HAP-1 (cell line): ENCODE measurements at regions not wholly inside any gene's neighbourhood (a gene's known extent, or its start where the extent isn't known, plus 50 kb on each side); places are given as distances from the start of the nearest gene placed in this dataset.
"Not testable (repeated sequence)": the region's sequence is repeated elsewhere in the genome, so short reads cannot be mapped to it uniquely, and the experiment has no call there.

Experiments used
- DNase-seq, 2 experiments: peaks; one replicate each; pipeline ENCODE4 v3.0.0-alpha.2; 2016 to 2020; ENCODE audit warnings: low spot score in 2 of 2
- H3K27me3 ChIP-seq: fragments of 250-450 bp; sonication (Bioruptor Pico); 2 replicates; pipeline ENCODE4 v1.5.1; 2020; ENCODE audit warnings: low read depth, mild to moderate bottlenecking, moderate library complexity
- H3K36me3 ChIP-seq: fragments of 250-450 bp; sonication (Bioruptor Pico); replicated peaks from 2 replicates; pipeline ENCODE4 v1.5.1; 2020; ENCODE audit warnings: mild to moderate bottlenecking
- H3K4me1 ChIP-seq: fragments of 250-450 bp; sonication (Bioruptor Pico); 2 replicates; pipeline ENCODE4 v1.5.1; 2020; ENCODE audit warnings: mild to moderate bottlenecking
- H3K4me3 ChIP-seq: fragments of 250-450 bp; sonication (Bioruptor Pico); 2 replicates; pipeline ENCODE4 v1.5.1; 2020; ENCODE audit warnings: mild to moderate bottlenecking, moderate library complexity
- H3K9me3 ChIP-seq: fragments of 250-450 bp; sonication (Bioruptor Pico); 2 replicates; pipeline ENCODE4 v1.5.1; 2020; ENCODE audit warnings: mild to moderate bottlenecking, moderate library complexity
- in situ Hi-C: fragments of 300-500 bp; cut with MboI; formaldehyde crosslinking; loops from 3 replicates; pipeline ENCODE4 v1.14.3; 2020; ENCODE audit warnings: low sequenced_read_pairs, inconsistent platforms, mixed read lengths

DNA sequence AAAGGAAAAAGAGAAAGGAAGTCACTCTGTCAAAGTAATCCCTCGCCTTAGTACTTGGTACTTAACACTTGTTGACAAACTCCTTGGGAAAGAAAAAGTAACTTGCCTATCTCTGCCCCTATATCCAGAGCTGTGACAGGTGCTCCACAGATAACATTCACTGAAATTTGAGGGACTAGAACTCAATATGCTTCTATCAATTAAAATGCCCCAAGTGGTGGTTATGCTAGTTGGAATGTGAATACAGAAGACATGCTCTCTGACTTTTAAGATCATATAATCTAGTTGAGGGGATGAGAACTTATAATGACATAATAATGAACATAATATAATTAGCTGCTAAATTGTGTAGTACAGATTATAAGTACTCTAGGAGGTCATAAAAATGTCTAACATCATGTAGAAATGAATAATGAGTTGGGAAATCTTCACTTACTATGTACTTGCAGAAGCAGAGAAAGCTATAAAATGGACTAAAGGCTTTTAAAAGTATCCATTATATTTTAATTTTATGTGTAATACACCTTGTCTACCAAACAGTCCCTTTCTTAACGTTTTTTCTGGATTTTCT, 153.1 kb upstream of the CCDC54 start:
- no peaks in the 10 kb centered on the region for H3K9me3 ChIP-seq
- H3K4me1 ChIP-seq, result no peaks in the 10 kb centered on the region
- no peaks in the 10 kb centered on the region for H3K36me3 ChIP-seq
- in situ Hi-C loops, result no loop called here
- H3K27me3 ChIP-seq, result no peaks in the 10 kb centered on the region
- DNase-seq, result no peak
- H3K4me3 ChIP-seq, result no peak overlapping the region

DNA sequence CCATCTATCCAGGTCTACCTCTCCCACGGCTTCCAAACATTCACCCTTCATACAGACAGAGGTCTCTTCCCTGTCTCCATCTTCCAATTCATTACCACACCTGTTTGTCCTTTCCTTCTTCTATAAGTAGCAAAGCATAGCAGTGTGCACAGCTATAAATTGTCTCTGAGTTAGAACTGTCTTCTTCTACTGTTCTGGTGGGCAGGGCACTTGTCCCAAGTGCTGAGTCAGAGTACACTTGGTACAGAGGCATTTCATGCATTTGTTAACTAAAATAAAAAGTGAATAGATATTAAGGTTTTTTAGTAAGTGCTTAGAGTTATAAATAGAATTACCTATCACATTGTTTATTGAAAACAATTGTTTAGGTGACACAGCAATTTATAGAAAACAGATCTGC, 150.1 kb upstream of the CCDC54 start:
- in situ Hi-C loops, result no loop called here
- Histone ChIP-seq H3K36me3 (no peaks in the 10 kb centered on the region), H3K4me1 (no peaks in the 10 kb centered on the region), H3K9me3 (no peaks in the 10 kb centered on the region), H3K27me3 (no peaks in the 10 kb centered on the region), H3K4me3 (no peak overlapping the region)
- DNase-seq, result no peak

DNA sequence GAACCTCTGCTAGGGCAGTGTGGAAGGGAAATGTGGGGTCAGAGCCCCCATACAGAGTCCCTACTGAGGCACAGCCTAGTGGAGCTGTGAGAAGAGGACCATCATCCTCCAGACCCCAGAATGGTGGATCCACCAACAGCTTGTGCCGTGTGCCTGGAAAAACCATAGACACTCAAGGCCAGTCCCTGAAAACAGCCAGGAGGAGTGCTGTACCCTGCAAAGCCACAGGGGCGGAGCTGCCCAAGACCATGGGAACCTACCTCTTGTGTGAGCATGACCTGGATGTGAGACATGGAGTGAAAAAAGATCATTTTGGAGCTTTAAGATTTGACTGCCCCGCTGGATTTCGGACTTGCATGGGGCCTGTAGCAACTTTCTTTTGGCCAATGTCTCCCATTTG, 143.4 kb upstream of the CCDC54 start:
- H3K27me3 ChIP-seq, H3K36me3 ChIP-seq, in situ Hi-C loops, DNase-seq, H3K4me3 ChIP-seq, H3K9me3 ChIP-seq: not testable (repeated sequence)
- H3K4me1 ChIP-seq, result peaks cover 37% of the 10 kb centered on the region

DNA sequence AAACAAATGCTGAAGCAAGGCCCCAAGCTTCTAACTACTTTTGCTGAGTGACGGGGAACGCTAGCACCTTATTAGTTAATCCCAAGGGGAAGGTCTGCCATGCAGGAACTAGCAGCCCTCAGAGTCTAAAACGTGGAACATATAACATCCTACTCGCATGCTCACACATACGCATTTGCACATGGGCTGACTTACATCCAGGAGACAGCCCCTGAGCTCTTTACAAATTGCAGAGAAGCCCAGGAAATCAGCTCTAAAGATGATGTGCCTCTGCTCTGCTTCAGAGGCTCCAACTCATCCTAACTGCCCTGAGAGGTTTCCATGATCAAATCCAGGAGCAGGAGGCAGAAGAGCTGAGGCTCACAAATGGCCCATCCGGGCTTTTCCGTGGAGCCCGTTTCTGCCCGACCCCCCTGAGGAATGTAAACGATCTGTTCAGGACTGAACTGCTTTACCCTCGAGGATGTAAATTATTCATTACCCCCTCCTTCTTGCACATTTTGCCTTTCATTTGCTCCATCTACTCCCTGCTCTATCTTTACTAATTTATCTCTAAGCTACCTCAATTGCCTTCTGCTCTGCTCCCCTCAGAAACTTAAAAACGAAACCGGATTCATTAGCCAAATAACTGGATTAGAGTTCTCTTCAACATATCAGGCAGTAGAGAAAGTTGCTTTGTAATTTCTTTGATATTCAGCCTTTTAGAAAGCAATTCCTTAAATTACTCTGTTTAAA, 141.9 kb upstream of the CCDC54 start:
- Histone ChIP-seq H3K4me3 (peak overlapping the region; percentile 16), H3K9me3 (no peaks in the 10 kb centered on the region), H3K27me3 (no peaks in the 10 kb centered on the region), H3K4me1 (peaks cover 45% of the 10 kb centered on the region), H3K36me3 (no peaks in the 10 kb centered on the region)
- DNase-seq, result peak in 1 of 2 experiments; percentile 14
- in situ Hi-C loops, result no loop called here

GRCh38 chr3:107235928-107236315, 141.3 kb upstream of the CCDC54 start:
- Histone ChIP-seq H3K4me3 (peak overlapping the region; percentile 16), H3K4me1 (peaks cover 45% of the 10 kb centered on the region), H3K36me3 (no peaks in the 10 kb centered on the region), H3K9me3 (no peaks in the 10 kb centered on the region), H3K27me3 (no peaks in the 10 kb centered on the region)
- in situ Hi-C loops, result no loop called here
- peak; percentile 70 to 83 for DNase-seq

DNA sequence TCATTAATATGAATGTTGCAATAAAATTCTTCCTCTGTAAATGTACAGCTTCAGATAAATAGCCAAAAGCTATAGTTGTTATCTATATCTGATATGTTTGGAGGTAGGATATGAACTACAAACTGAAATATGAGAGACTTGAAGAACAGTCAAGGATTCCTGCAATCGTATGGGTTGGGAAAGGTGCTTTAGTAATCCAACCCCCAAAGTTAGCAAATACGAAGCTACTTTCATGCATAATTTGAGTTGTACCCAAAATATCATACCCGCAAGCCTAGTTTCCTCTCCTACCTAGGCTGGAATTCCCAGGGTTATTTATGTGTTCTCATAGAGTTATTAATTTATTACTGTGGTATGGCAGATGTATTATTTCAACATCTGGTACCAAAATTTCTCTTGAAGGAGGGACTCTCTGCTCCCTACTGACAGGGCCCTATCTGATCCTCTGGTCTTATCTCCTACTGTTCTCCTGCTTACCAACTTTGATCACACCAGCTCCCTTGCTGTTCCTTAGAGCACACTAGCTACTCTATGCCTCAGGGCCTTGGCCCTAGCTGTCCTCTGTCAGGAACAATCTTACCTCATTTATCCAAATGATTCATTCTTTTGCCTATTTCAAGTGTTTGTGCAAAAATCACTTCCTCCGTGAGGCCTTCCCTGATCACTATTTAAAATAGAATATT, 140.4 kb upstream of the CCDC54 start:
- no peak for DNase-seq
- in situ Hi-C loops, result no loop called here
- peaks cover 47% of the 10 kb centered on the region for H3K4me1 ChIP-seq
- H3K9me3 ChIP-seq, result no peaks in the 10 kb centered on the region
- H3K27me3 ChIP-seq, result no peaks in the 10 kb centered on the region
- no peaks in the 10 kb centered on the region for H3K36me3 ChIP-seq
- no peak overlapping the region for H3K4me3 ChIP-seq

DNA sequence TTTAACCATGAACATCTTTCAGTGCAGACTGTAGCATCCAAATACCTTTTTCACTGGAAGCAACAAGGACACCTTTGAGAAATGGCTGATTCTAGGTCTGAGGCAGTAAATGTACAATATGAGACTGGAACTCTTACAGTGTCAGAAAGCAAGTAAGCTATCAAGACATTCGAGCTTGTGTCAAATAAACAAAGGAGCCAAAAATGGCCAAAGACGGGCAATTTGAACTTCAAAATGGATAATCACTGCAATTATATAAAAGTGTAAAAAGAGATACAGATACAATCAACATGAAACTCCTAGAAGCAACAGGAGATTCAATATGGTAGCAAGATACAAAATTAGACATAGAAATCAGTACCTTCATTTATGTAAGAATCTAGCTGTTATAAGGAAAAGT, 138.5 kb upstream of the CCDC54 start:
- in situ Hi-C loops, result no loop called here
- H3K4me1 ChIP-seq, result peaks cover 47% of the 10 kb centered on the region
- H3K36me3 ChIP-seq, result no peaks in the 10 kb centered on the region
- H3K9me3 ChIP-seq, result no peaks in the 10 kb centered on the region
- no peak for DNase-seq
- H3K27me3 ChIP-seq, result no peaks in the 10 kb centered on the region
- no peak overlapping the region for H3K4me3 ChIP-seq

DNA sequence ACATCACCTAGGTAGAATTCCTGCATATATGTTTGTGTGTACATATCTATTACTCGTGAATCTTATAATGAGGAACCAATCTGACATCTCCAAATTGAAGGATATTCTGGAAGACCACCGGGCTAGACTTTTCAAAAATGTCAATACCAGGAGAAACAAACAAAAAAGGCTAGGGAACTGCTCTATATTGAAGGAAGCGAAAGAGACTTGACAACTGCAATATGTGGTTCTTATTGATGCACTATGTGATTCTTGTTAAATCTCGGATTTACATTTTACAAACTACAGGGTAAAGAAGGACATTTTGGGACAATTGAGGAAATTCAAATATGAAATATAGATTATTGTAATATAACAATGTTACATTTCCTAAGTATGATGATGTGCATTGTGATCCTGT, 137.5 kb upstream of the CCDC54 start:
- Histone ChIP-seq H3K36me3 (no peaks in the 10 kb centered on the region), H3K4me1 (peaks cover 47% of the 10 kb centered on the region), H3K27me3 (no peaks in the 10 kb centered on the region), H3K4me3 (no peak overlapping the region), H3K9me3 (no peaks in the 10 kb centered on the region)
- in situ Hi-C loops, result no loop called here
- no peak for DNase-seq

GRCh38 chr3:107240183-107241091, 136.8 kb upstream of the CCDC54 start:
- Histone ChIP-seq H3K4me3 (peak overlapping the region; percentile 57), H3K4me1 (peaks cover 46% of the 10 kb centered on the region), H3K27me3 (no peaks in the 10 kb centered on the region), H3K9me3 (no peaks in the 10 kb centered on the region), H3K36me3 (no peaks in the 10 kb centered on the region)
- in situ Hi-C loops, result no loop called here
- peak; percentile 57 to 79 for DNase-seq

DNA sequence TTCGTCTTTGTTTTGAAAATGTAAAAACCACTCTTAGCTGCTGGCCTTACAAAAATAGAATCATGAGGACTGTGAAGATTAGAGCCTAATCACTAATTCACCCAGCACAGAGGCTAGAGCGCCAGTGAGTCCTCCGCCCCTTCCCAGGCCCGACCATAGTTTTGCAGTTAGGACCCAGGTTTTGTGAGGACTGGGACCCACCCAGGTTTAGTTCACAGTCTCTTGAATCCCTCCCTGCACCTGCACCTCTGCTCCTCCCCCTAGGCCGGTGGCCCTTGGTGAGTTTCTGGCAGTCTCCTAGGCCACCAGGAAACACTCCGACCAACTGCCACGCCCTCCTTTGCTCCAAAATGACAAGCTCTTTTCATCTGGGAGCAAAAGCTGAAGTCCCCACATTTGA, 136.0 kb upstream of the CCDC54 start:
- in situ Hi-C loops, result no loop called here
- Histone ChIP-seq H3K9me3 (no peaks in the 10 kb centered on the region), H3K4me1 (peaks cover 41% of the 10 kb centered on the region), H3K36me3 (no peaks in the 10 kb centered on the region), H3K4me3 (peak overlapping the region; percentile 57), H3K27me3 (no peaks in the 10 kb centered on the region)
- DNase-seq, result peak; percentile 56 to 73

GRCh38 chr3:107242579-107242978, 134.7 kb upstream of the CCDC54 start:
- Histone ChIP-seq H3K27me3 (no peaks in the 10 kb centered on the region), H3K9me3 (no peaks in the 10 kb centered on the region), H3K36me3 (no peaks in the 10 kb centered on the region), H3K4me1 (peaks cover 28% of the 10 kb centered on the region), H3K4me3 (no peak overlapping the region)
- no peak for DNase-seq
- in situ Hi-C loops, result no loop called here

DNA sequence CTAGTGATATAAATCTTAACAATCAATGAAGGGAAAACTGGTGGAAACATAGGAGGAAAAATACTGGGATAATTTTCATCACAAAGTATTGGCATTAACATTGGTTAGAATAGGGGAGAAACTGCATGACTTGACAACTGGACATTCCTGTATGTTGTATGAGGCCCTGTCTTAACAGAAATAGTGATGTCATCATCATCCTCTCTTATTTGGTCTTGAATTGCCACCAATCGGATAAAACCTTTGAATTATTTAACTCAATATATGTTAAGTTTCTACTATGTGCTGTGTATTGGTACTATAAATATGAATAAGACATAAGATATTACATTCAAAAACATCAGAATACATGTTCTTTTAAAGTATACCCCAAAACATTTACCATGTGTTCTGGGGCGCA, 130.1 kb upstream of the CCDC54 start:
- no peaks in the 10 kb centered on the region for H3K36me3 ChIP-seq
- in situ Hi-C loops, result no loop called here

GRCh38 chr3:107249132-107249531, 128.1 kb upstream of the CCDC54 start:
- Histone ChIP-seq H3K27me3 (no peaks in the 10 kb centered on the region), H3K36me3 (no peaks in the 10 kb centered on the region), H3K4me3 (no peak overlapping the region), H3K4me1 (no peaks in the 10 kb centered on the region), H3K9me3 (no peaks in the 10 kb centered on the region)
- DNase-seq, result no peak
- in situ Hi-C loops, result no loop called here

More for the DNA sequence above, 130.1 kb upstream of the CCDC54 start:
- peaks cover 5% of the 10 kb centered on the region; the same call in 1 of the 2 replicates for H3K4me1 ChIP-seq
- no peak for DNase-seq
- H3K9me3 ChIP-seq, result no peaks in the 10 kb centered on the region
- H3K4me3 ChIP-seq, result no peak overlapping the region
- H3K27me3 ChIP-seq, result no peaks in the 10 kb centered on the region
